ENCODE measurements at regions not wholly inside any gene's neighbourhood (a gene's known extent, or its start where the extent isn't known, plus 50 kb on each side); places are given as distances from the start of the nearest gene placed in this dataset.

DNA sequence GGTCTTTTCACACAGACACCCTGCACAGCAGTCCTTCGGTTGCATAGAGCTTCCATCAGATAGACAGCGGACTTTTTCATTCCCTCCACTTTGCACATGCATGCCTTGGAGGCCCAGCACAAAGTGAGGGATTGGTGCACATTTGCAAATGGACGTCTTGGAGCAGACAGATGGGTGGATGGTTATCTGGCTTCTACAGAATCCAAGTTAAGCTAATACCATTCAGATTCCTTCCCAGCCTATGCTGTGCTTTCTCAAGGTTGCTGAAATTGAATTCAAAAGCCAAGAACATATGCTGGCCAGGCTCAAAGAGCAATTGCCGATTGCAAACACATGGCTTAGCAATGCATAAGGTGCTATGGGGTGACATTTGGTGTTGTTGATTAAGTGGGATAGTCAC, 186.4 kb downstream of the VAPA start:
- TF ChIP-seq, protein P1, sequence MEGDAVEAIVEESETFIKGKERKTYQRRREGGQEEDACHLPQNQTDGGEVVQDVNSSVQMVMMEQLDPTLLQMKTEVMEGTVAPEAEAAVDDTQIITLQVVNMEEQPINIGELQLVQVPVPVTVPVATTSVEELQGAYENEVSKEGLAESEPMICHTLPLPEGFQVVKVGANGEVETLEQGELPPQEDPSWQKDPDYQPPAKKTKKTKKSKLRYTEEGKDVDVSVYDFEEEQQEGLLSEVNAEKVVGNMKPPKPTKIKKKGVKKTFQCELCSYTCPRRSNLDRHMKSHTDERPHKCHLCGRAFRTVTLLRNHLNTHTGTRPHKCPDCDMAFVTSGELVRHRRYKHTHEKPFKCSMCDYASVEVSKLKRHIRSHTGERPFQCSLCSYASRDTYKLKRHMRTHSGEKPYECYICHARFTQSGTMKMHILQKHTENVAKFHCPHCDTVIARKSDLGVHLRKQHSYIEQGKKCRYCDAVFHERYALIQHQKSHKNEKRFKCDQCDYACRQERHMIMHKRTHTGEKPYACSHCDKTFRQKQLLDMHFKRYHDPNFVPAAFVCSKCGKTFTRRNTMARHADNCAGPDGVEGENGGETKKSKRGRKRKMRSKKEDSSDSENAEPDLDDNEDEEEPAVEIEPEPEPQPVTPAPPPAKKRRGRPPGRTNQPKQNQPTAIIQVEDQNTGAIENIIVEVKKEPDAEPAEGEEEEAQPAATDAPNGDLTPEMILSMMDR (conservative IDR thresholded peaks at IDR 0.05; ENCODE audit: low read length) = no peak
- no peak for TF ChIP-seq EZH2phosphoT487 (IDR thresholded peaks at IDR 0.05; ENCODE audit: borderline replicate concordance)
